NCI-H460 (cell line): ENCODE measurements at regions not wholly inside any gene's neighbourhood (a gene's known extent, or its start where the extent isn't known, plus 50 kb on each side); places are given as distances from the start of the nearest gene placed in this dataset.
"Not testable (repeated sequence)": the region's sequence is repeated elsewhere in the genome, so short reads cannot be mapped to it uniquely, and the experiment has no call there.

Experiments used
- DNase-seq: peaks from one replicate; pipeline ENCODE4 v3.0.0-alpha.2; 2016; ENCODE audit warnings: low read depth; ENCODE audit errors: extremely low read depth

- no peak for DNase-seq
Observed at GRCh38 chr16:85200471-85201278, 88.4 kb upstream of the CIBAR2 start.

- no peak for DNase-seq
Observed at GRCh38 chr16:85201574-85201973, 89.3 kb upstream of the CIBAR2 start.

DNA sequence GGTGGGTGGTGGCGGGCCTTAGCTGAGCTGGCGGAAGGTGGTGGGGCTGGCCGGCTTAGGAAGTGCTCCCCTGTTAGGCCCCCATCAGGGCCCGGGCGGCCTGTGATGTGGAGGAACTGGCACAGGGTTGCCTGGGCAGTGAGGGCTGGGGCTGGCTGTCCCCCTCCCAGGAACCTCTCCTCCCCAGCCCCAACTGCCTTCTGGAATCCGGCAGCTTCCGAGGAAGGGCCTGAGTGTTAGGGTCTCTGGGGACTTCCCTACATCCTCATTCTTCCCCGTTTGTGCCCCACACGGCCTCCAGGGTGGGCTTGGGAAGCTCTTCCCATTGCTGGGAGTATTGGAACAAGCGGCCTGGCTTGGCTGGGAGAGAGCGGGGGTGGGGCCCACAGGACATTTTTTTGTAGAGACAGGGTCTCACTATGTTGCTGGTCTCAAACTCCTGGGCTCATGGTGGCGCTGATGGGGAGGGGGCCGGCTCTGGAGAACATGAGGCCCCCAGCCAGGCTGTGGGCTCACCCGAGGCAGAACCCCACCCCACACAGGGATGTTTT is 89.9 kb upstream of the CIBAR2 start:
- DNase-seq: no peak

DNA sequence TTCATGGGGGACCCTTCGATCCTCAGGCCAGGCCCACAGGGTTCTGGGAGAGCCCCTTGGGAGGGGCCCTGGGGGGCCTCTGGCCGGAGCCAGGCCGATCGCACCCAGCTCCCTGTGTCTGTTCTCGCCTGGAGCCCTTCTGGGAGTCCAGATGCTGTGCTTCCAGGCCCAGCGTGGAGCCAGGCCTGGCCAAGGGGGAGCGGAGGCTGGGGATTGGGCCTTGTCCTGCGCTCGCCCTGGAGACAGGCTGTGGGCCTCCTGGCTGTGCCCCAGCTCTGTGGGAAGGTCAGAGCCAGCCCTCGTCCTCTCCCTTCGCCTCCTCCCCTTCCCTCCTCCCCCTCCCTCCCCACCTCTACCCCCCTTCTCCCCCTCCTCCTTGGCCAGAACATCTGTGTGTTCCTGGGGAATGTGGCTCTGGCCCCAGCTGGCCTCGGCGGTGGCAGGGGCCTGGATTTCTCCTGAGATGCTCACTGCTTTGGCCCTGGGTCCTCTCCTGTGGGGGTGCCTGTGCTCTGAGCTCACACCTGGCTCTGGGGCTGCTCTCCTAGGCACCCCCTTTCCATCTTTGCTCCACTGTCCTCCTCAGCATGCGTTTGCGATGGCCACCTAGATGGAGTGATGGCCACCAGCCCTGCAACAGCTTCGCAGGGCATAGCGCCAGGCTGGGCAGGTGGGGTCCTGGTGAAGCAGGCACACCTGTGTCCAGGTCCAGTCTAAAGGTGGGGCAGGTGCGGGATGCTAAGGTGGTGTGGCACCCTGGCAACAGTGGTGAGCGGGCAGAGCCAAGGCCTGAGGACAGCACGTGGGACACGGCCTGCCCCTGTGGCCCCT is 90.6 kb upstream of the CIBAR2 start:
- no peak for DNase-seq

DNA sequence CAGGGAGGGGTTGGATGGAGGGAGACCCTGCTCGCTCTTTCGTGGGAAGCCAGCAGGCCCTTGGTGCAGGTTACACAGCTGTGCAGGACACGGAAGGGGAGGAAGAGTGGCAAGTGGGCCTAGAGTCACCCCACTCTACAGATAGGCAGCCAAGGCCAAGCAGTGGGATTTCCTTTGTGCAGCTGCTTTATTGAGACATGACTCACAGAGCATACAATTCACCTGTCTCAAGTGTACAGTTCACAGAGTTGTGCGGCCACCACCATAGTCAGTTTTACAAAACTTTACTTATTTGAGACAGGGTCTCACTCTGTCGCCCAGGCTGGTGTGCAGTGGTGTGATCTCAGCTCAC is 91.2 kb upstream of the CIBAR2 start:
- DNase-seq: no peak

- DNase-seq: no peak
Observed at GRCh38 chr16:85204242-85205010, 92.2 kb upstream of the CIBAR2 start.

DNA sequence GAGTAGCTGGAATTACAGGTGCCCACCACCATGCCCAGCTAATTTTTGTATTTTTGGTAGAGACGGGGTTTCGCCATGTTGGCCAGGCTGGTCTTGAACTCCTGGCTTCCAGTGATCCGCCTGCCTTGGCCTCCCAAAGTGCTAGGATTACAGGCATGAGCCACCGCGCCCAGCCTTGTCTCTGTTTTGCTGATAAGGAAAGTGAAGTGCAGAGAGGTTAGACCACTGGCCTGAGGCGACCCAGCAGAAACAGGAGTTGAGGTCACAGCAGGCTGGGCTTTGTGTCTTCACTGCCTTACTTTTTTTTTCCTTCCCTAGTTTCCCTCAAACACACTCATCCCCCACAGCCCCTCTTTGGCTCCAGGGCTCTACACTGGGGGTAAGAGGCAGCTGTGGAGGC is 93.0 kb upstream of the CIBAR2 start:
- not testable (repeated sequence) for DNase-seq

GRCh38 chr16:85205747-85206471 is 93.6 kb upstream of the CIBAR2 start:
- DNase-seq: no peak

DNA sequence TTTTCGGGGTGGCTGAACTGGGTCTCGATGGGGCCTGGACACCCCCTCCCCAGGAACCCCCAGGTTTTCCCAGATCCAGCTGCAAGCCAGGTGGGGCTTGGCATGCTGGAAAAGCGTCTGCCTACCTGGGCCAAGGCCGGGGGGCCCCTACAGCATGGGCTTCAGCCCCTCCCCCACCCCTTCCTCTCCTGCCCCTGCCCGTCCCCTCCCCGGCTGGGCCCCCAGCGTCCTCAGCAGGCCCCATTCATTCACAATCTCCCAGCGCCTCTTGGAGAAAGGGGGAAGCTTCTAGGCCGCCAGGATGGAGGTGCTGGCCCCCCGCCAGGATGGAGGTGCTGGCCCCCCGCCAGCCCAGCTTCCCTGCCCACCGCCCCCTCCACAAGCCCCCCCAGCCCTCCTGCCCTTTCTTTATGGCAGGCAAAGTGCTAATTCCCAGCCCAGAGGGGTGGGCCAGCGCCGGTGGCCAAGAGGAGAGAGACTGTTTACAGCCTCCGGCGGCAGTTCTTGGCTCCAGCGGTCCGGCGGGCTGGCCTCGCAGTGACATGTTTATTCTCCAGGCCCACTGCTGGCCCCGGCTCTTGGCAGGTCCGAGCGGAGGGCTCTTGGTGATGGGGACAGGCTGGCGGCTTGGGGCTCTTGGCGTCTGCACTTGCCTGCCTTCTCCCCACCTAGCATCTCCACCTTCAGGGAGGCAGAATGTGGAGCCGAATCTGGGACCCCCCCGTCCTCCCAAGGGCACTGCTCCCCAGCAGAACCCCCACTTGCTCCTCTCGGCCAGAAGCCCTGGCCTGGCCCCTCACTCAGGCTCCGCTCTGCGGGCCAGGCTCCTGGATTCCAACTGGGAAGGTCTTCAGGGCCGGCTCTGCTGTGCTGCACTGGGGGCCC is 94.4 kb upstream of the CIBAR2 start:
- DNase-seq: no peak

- DNase-seq: no peak
Observed at GRCh38 chr16:85207357-85207921, 95.2 kb upstream of the CIBAR2 start.

- no peak for DNase-seq
Observed at GRCh38 chr16:85208181-85208580, 95.9 kb upstream of the CIBAR2 start.

- DNase-seq: no peak
Observed at GRCh38 chr16:85208643-85209520, 96.6 kb upstream of the CIBAR2 start.

DNA sequence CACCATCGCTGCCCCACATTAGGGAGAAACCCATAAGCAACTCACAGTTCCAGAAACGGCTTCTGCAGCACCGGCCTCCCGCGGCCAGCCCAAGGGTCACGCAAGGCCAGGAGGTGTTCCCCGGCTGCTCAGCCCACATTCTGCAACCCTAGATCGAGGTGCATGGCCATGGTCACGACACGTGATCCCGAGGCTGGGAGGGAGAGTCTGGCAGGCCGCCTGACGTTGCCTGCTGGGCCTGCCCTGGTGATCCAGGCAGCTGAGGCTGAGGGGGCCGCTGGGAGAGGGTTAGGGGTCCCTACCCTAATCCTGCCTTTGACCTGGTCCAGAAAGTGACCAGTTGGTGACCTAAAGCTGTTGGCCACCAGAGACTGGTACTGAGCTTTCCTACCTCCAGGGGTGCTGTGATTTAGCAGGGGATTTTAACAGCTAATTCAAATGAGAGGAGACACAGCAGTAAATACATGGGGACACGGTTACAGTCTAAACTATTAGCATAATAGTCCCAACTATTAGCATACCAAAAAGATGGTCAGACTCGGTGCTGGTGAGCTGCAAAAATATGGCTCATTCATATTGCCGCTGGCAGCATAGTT is 97.4 kb upstream of the CIBAR2 start:
- no peak for DNase-seq

DNA sequence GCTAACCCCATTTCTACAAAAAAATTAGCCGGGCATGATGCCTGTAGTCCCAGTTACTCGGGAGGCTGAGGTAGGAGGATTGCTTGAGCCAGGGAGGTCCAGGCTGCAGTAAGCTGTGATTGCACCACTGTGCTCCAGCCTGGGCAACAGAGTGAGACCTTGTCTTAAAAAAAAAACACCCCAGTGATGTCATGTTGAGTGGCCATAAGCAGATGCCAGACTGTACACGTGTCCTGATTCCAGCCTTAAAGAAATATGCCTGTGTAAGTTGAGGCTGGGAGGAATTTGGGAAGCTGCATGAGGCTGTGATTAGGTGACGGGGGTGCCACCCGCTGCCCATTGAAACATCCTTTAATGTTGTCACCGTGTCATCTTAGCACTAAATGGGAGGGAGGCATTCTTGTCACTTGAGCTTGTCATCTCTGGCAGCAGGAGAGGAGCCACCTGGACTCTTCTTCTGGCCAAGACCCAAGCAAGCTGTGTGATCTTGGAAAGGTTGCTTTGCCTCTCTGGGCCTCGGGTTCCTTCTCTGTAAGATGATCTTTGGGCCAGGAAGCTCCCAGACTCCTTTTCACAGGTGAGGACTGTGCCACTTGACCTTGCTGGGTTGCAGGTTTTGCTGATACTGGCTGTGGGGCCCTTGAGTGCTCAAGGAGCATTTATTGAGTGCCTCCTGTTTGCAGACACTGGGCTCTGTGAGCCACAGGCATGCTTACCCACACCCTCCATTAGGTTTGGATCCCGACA is 98.3 kb upstream of the CIBAR2 start:
- DNase-seq: no peak

GRCh38 chr16:85211271-85211801 is 99.1 kb upstream of the CIBAR2 start:
- DNase-seq: no peak

DNA sequence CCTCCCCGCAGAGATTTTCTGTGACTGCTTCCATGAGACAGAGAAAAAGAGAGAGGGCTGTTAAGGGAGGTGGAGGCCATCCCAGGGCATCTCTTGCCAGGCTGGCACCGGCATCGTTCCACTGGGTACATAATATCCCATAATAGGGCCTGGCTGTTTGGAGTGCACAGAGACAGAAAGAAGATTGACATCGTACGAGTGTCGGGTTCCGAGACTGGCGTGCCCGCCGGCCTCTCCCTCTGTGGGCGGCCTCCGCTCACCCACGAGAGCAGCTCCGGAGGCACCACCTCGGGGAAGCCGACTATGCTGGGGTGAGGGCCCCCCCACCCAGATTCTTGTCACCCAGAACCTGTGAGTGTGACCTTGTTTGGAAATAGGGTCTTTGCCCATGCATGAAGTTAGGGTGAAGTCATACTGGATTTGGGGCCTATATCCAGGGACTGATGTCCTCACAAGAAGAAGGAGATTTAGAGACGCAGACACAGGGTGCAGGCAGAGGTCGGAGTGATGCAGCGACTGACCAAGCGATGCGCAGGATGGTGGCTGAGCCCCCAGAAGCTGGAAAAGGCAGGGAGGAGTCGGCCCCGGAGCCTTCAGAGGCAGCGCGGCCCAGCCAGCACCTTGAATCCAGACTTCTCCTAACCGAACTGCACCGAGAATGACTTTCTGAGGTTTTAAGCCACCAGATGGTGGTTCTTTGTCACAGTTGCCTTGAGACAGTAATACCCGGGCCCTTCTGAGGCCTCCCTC is 101.8 kb upstream of the CIBAR2 start:
- no peak for DNase-seq
